ENCODE measurements at regions not wholly inside any gene's neighbourhood (a gene's known extent, or its start where the extent isn't known, plus 50 kb on each side); places are given as distances from the start of the nearest gene placed in this dataset.

GRCh38 chr12:74051848-74052247 lies 485.8 kb upstream of the ATXN7L3B start:
- DNase-seq (ENCODE audit: low spot score), result no peak
- TF ChIP-seq CTCF (IDR thresholded peaks at IDR 0.05; ENCODE audit: extremely low read depth, insufficient read depth, missing control alignments), result no peak
- in situ Hi-C loops (cut with MboI; ENCODE audit: low pct_unique_long_range_greater_than_20kb, low sequenced_read_pairs, unreplicated experiment), result no loop called here

GRCh38 chr12:74066476-74066875 lies 471.2 kb upstream of the ATXN7L3B start:
- TF ChIP-seq CTCF (IDR thresholded peaks at IDR 0.05; ENCODE audit: extremely low read depth, insufficient read depth, missing control alignments), result no peak
- in situ Hi-C loops (cut with MboI; ENCODE audit: low pct_unique_long_range_greater_than_20kb, low sequenced_read_pairs, unreplicated experiment), result no loop called here
- DNase-seq (ENCODE audit: low spot score), result no peak

- TF ChIP-seq CTCF (IDR thresholded peaks at IDR 0.05; ENCODE audit: extremely low read depth, insufficient read depth, missing control alignments), result no peak
- DNase-seq (ENCODE audit: low spot score), result no peak
- in situ Hi-C loops (cut with MboI; ENCODE audit: low pct_unique_long_range_greater_than_20kb, low sequenced_read_pairs, unreplicated experiment), result no loop called here
These were observed 466.5 kb upstream of the ATXN7L3B start for GRCh38 chr12:74071182-74071581.

- no peak for DNase-seq (ENCODE audit: low spot score)
- in situ Hi-C loops (cut with MboI; ENCODE audit: low pct_unique_long_range_greater_than_20kb, low sequenced_read_pairs, unreplicated experiment), result no loop called here
- no peak for TF ChIP-seq CTCF (IDR thresholded peaks at IDR 0.05; ENCODE audit: extremely low read depth, insufficient read depth, missing control alignments)
These were observed 460.7 kb upstream of the ATXN7L3B start for GRCh38 chr12:74076918-74077317.

GRCh38 chr12:74105434-74105833 lies 432.2 kb upstream of the ATXN7L3B start:
- DNase-seq (ENCODE audit: low spot score), result peak; percentile 2
- no peak for TF ChIP-seq CTCF (IDR thresholded peaks at IDR 0.05; ENCODE audit: extremely low read depth, insufficient read depth, missing control alignments)
- in situ Hi-C loops (cut with MboI; ENCODE audit: low pct_unique_long_range_greater_than_20kb, low sequenced_read_pairs, unreplicated experiment), result no loop called here

- in situ Hi-C loops (cut with MboI; ENCODE audit: low pct_unique_long_range_greater_than_20kb, low sequenced_read_pairs, unreplicated experiment), result no loop called here
- no peak for TF ChIP-seq CTCF (IDR thresholded peaks at IDR 0.05; ENCODE audit: extremely low read depth, insufficient read depth, missing control alignments)
- no peak for DNase-seq (ENCODE audit: low spot score)
These were observed 428.9 kb upstream of the ATXN7L3B start for GRCh38 chr12:74108729-74109128.

All from GM13977 (cell line).